IMR-90 (cell line): ENCODE measurements at regions not wholly inside any gene's neighbourhood (a gene's known extent, or its start where the extent isn't known, plus 50 kb on each side); places are given as distances from the start of the nearest gene placed in this dataset.

ENCODE experiments used
- ATAC-seq: fragments of 200-7000 bp; cut with Tn5 transposase; 2 replicates; pipeline ENCODE4 v1.9.1; 2020; ENCODE audit warnings: low read depth, mild to moderate bottlenecking, moderate library complexity
- BruUV-seq: library from RNA; stranded (reverse); fragments of 400-500 nt; replicated peaks from 2 replicates; lab custom pipeline; 2021; lab: Mats Ljungman, UMichigan
- CTCF ChIA-PET: fragments of 300-600 bp; formaldehyde crosslinking; extraction: SDS; loops from one replicate; lab custom pipeline; 2021; ENCODE audit warnings: antibody characterized with exemption; lab: Yijun Ruan, JAX
- POLR2A ChIA-PET: fragments of 300-600 bp; sonication (Branson Sonifier 250); formaldehyde crosslinking; loops from one replicate; lab custom pipeline; 2022; ENCODE audit warnings: antibody characterized with exemption; ENCODE audit not compliant: unreplicated experiment; lab: Charles Lee
- DNase-seq: peaks from one replicate; pipeline ENCODE4 v3.0.0; 2013
- H2AFZ ChIP-seq: replicated peaks from 2 replicates; pipeline ENCODE3; 2013; ENCODE audit warnings: low read length, mild to moderate bottlenecking; ENCODE audit not compliant: poor library complexity
- H2AK5ac ChIP-seq: 2 replicates; pipeline ENCODE4 v1.6.1; 2013; ENCODE audit warnings: low read depth, low read length, inconsistent platforms
- H2AK9ac ChIP-seq: replicated peaks from 2 replicates; pipeline ENCODE3; 2013; ENCODE audit warnings: mild to moderate bottlenecking, low read depth, low read length, moderate library complexity; ENCODE audit not compliant: poor library complexity
- H2BK120ac ChIP-seq: 2 replicates; pipeline ENCODE4 v1.6.1; 2013; ENCODE audit warnings: low read depth, low read length, inconsistent platforms
- H2BK15ac ChIP-seq: 3 replicates; pipeline ENCODE4 v1.6.1; 2013; ENCODE audit warnings: low read depth, low read length, inconsistent platforms
- H2BK20ac ChIP-seq: 2 replicates; pipeline ENCODE4 v1.6.1; 2013; ENCODE audit warnings: low read depth, mild to moderate bottlenecking, inconsistent platforms, low read length, moderate library complexity
- H2BK5ac ChIP-seq: 2 replicates; pipeline ENCODE4 v1.6.1; 2013; ENCODE audit warnings: mild to moderate bottlenecking, low read depth, low read length, inconsistent platforms; ENCODE audit not compliant: poor library complexity, severe bottlenecking
- H3K14ac ChIP-seq: replicated peaks from 2 replicates; pipeline ENCODE4 v1.6.1; 2013; ENCODE audit warnings: low read depth, low read length, inconsistent platforms
- H3K18ac ChIP-seq: 2 replicates; pipeline ENCODE4 v1.6.1; 2013; ENCODE audit warnings: low read depth, low read length, control low read depth
- H3K23ac ChIP-seq: 2 replicates; pipeline ENCODE4 v1.6.1; 2013; ENCODE audit warnings: low read depth, low read length, inconsistent platforms
- H3K27ac ChIP-seq: 2 replicates; pipeline ENCODE4 v1.5.1; 2013; ENCODE audit warnings: mild to moderate bottlenecking, control low read depth, low read length; ENCODE audit not compliant: insufficient read depth
- H3K27me3 ChIP-seq: 2 replicates; pipeline ENCODE4 v1.6.1; 2013; ENCODE audit warnings: low read length; ENCODE audit not compliant: control insufficient read depth, insufficient read depth
- H3K36me3 ChIP-seq: 2 replicates; pipeline ENCODE4 v1.6.1; 2013; ENCODE audit warnings: low read length, mixed read lengths; ENCODE audit not compliant: control insufficient read depth, insufficient read depth
- H3K4ac ChIP-seq: 2 replicates; pipeline ENCODE4 v1.6.1; 2013; ENCODE audit warnings: low read depth, low read length, inconsistent platforms
- H3K4me1 ChIP-seq: 2 replicates; pipeline ENCODE4 v1.6.1; 2013; ENCODE audit warnings: low read length, mixed read lengths; ENCODE audit not compliant: control insufficient read depth, insufficient read depth
- H3K4me2 ChIP-seq: 2 replicates; pipeline ENCODE4 v1.6.1; 2013; ENCODE audit warnings: low read depth, mild to moderate bottlenecking, control low read depth, low read length, moderate library complexity
- H3K4me3 ChIP-seq: 2 replicates; pipeline ENCODE4 v1.5.1; 2013; ENCODE audit warnings: low read depth, mild to moderate bottlenecking, control low read depth, low read length, moderate library complexity; ENCODE audit not compliant: insufficient read depth
- H3K56ac ChIP-seq: 2 replicates; pipeline ENCODE4 v1.6.1; 2013; ENCODE audit warnings: low read length, inconsistent platforms; ENCODE audit not compliant: insufficient read depth; ENCODE audit errors: extremely low read depth
- H3K79me1 ChIP-seq, 2 experiments: 2 replicates each; pipeline ENCODE4 v1.6.1; 2013; ENCODE audit warnings: low read length in 2 of 2, inconsistent platforms in 1 of 2, low read depth in 1 of 2
- H3K9ac ChIP-seq: 2 replicates; pipeline ENCODE4 v1.6.1; 2013; ENCODE audit warnings: low read depth, low read length, control low read depth
- H3K9me1 ChIP-seq: 2 replicates; pipeline ENCODE4 v1.6.1; 2013; ENCODE audit warnings: low read length, inconsistent platforms; ENCODE audit not compliant: insufficient read depth
- H3K9me3 ChIP-seq: 2 replicates; pipeline ENCODE4 v1.6.1; 2013; ENCODE audit warnings: low read length; ENCODE audit not compliant: control insufficient read depth, insufficient read depth
- H4K20me1 ChIP-seq: 2 replicates; pipeline ENCODE4 v1.6.1; 2013; ENCODE audit warnings: low read length, inconsistent platforms; ENCODE audit not compliant: insufficient read depth
- H4K5ac ChIP-seq: 2 replicates; pipeline ENCODE4 v1.6.1; 2013; ENCODE audit warnings: mild to moderate bottlenecking, low read depth, low read length, control low read depth
- H4K8ac ChIP-seq, 2 experiments: 2 replicates each; pipeline ENCODE4 v1.6.1; 2013; ENCODE audit warnings: low read depth in 2 of 2, low read length in 2 of 2, control low read depth in 1 of 2, inconsistent platforms in 1 of 2
- H4K91ac ChIP-seq: 2 replicates; pipeline ENCODE4 v1.6.1; 2013; ENCODE audit warnings: low read depth, low read length, inconsistent platforms; ENCODE audit not compliant: insufficient read depth
- BHLHE40 ChIP-seq: fragments of 150-350 bp; IDR thresholded peaks from 2 replicates; pipeline ENCODE4 v1.6.1; 2016; ENCODE audit warnings: mild to moderate bottlenecking, low read depth, low read length
- CEBPB ChIP-seq: IDR thresholded peaks from 2 replicates; pipeline ENCODE4 v1.6.1; 2012; ENCODE audit warnings: low read depth, low read length, improper control_type of control experiment
- CHD1 ChIP-seq: IDR thresholded peaks from 2 replicates; pipeline ENCODE4 v1.6.1; 2012; ENCODE audit warnings: low read depth, low read length, improper control_type of control experiment
- CTCF ChIP-seq: conservative IDR thresholded peaks from 2 replicates; pipeline ENCODE4 v1.5.1; 2012; ENCODE audit warnings: mild to moderate bottlenecking, low read depth, low read length, improper control_type of control experiment
- ELK1 ChIP-seq: fragments of 150-350 bp; IDR thresholded peaks from 2 replicates; pipeline ENCODE4 v1.6.1; 2016; ENCODE audit warnings: low read depth, mild to moderate bottlenecking, low read length, moderate library complexity, borderline replicate concordance
- FOS ChIP-seq: fragments of 150-350 bp; IDR thresholded peaks from 2 replicates; pipeline ENCODE4 v1.6.1; 2016; ENCODE audit warnings: low read depth, low read length
- MAFK ChIP-seq: IDR thresholded peaks from 2 replicates; pipeline ENCODE4 v1.6.1; 2012; ENCODE audit warnings: low read depth, low read length, improper control_type of control experiment
- MAZ ChIP-seq: IDR thresholded peaks from 2 replicates; pipeline ENCODE4 v1.6.1; 2012; ENCODE audit warnings: low read depth, mild to moderate bottlenecking, low read length, improper control_type of control experiment, moderate library complexity, borderline replicate concordance
- MXI1 ChIP-seq: IDR thresholded peaks from 2 replicates; pipeline ENCODE4 v1.6.1; 2012; ENCODE audit warnings: low read depth, mild to moderate bottlenecking, low read length, moderate library complexity, borderline replicate concordance
- NFE2L2 ChIP-seq: fragments of 150-350 bp; IDR thresholded peaks from 2 replicates; pipeline ENCODE4 v1.6.1; 2016; ENCODE audit warnings: low read depth, mild to moderate bottlenecking, low read length
- POLR2A ChIP-seq: IDR thresholded peaks from 2 replicates; pipeline ENCODE4 v1.6.1; 2012; ENCODE audit warnings: mild to moderate bottlenecking, low read depth, low read length
- RAD21 ChIP-seq: IDR thresholded peaks from 2 replicates; pipeline ENCODE4 v1.6.1; 2012; ENCODE audit warnings: low read length, improper control_type of control experiment
- RCOR1 ChIP-seq: IDR thresholded peaks from 2 replicates; pipeline ENCODE4 v1.6.1; 2012; ENCODE audit warnings: mild to moderate bottlenecking, low read length, improper control_type of control experiment; ENCODE audit not compliant: insufficient replicate concordance
- RFX5 ChIP-seq: IDR thresholded peaks from 2 replicates; pipeline ENCODE4 v1.8.0; 2012; ENCODE audit warnings: low read depth, mild to moderate bottlenecking, low read length, moderate library complexity
- SMC3 ChIP-seq: fragments of 150-350 bp; IDR thresholded peaks from 2 replicates; pipeline ENCODE4 v1.6.1; 2016; ENCODE audit warnings: low read depth, mild to moderate bottlenecking, antibody characterized with exemption, low read length, moderate library complexity
- USF2 ChIP-seq: fragments of 150-350 bp; IDR thresholded peaks from 2 replicates; pipeline ENCODE4 v1.6.1; 2017; ENCODE audit warnings: mild to moderate bottlenecking, antibody characterized with exemption, low read length, low read depth
- WGBS, 2 experiments: methylation state at CpG; one replicate each; pipeline versions ENCODE4 v1.1.5 to v1.1.7; 2013; ENCODE audit warnings: missing lambda C conversion rate in 2 of 2; ENCODE audit not compliant: insufficient read length in 1 of 2; ENCODE audit errors: extremely low coverage in 2 of 2; 5-methylcytosine and 5-hydroxymethylcytosine counted together
- dilution Hi-C: fragments of 300-500 bp; cut with HindIII; formaldehyde crosslinking; loops from one replicate; pipeline ENCODE4 v1.14.3; 2018; ENCODE audit warnings: low sequenced_read_pairs; ENCODE audit not compliant: unreplicated experiment
- in situ Hi-C: fragments of 300-500 bp; cut with MboI; formaldehyde crosslinking; loops from 3 replicates; pipeline ENCODE4 v1.14.3; 2019; ENCODE audit warnings: low sequenced_read_pairs, inconsistent platforms, mixed read lengths
- intact Hi-C: fragments of 100-400 bp; cut with micrococcal nuclease; formaldehyde crosslinking; loops from 2 replicates; pipeline ENCODE4 v1.10.0; 2022

GRCh38 chr6:95676011-95676628, 98.8 kb downstream of the MANEA start:
- TF ChIP-seq NFE2L2 (no peak), MAZ (no peak), SMC3 (no peak), RAD21 (no peak), MXI1 (no peak), CHD1 (no peak), CTCF (no peak), FOS (no peak), CEBPB (no peak), MAFK (no peak), USF2 (no peak), POLR2A (no peak), RCOR1 (no peak), RFX5 (no peak), ELK1 (no peak), BHLHE40 (no peak)
- Histone ChIP-seq H2BK15ac (no peak overlapping the region), H3K9ac (no peak overlapping the region), H3K36me3 (no peaks in the 10 kb centered on the region), H4K8ac (no peak overlapping the region), H2BK5ac (no peak overlapping the region), H2AFZ (no peak overlapping the region), H3K4me1 (no peaks in the 10 kb centered on the region), H3K18ac (no peak overlapping the region), H3K23ac (no peak overlapping the region), H4K5ac (no peak overlapping the region), H3K27me3 (no peaks in the 10 kb centered on the region), H2BK20ac (no peak overlapping the region), H3K27ac (no peak overlapping the region), H3K79me1 (no peaks in the 10 kb centered on the region), H3K9me3 (0 out of 2 replicates have a peak, but pooled peaks cover under 1% of the 10 kb centered on the region), H4K20me1 (no peaks in the 10 kb centered on the region), H3K4ac (no peak overlapping the region), H2BK120ac (no peak overlapping the region), H3K4me2 (no peak overlapping the region), H3K14ac (no peak overlapping the region), H4K91ac (no peak overlapping the region), H3K56ac (no peak overlapping the region), H2AK5ac (no peak overlapping the region), H2AK9ac (no peak overlapping the region), H3K9me1 (no peaks in the 10 kb centered on the region), H3K4me3 (no peak overlapping the region)
- in situ Hi-C loops, result no loop called here
- WGBS, 2 experiments, result 67% methylated on average over 1 of the region's 1 CpG; no CpG with 5 or more reads in 1 of the 2 experiments
- no TSS peak for BruUV-seq
- DNase-seq, result no peak
- no peak for ATAC-seq
- dilution Hi-C loops, result no loop called here
- intact Hi-C loops, result no loop called here
- CTCF ChIA-PET, result no interaction called here
- POLR2A ChIA-PET, result no interaction called here
